ENCODE measurements at regions not wholly inside any gene's neighbourhood (a gene's known extent, or its start where the extent isn't known, plus 50 kb on each side); places are given as distances from the start of the nearest gene placed in this dataset.

DNA sequence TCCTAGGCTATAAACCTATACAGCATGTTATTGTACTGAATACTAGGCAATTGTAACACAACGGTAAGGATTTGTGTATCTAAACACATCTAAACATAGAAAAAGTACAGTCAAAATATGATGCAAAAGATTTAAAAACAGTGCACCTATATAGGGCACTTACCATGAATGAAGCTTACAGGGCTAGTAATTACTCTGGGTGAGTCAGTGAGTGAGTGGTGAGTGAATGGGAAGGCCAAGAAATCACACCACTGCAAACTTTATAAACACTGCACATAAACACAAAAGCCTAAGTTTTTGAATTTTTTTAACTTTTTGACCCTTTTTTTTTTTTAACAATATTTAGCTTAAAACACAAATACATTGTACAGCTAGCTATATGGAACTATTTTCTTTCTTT, 204.7 kb upstream of the CTNNB1 start:
- POLR2A ChIA-PET, result no interaction called here
- no peak for DNase-seq (ENCODE audit: extremely low spot score)
- CTCF ChIA-PET, result interaction anchor here (0.6 kb wide), 1 partner anchor 1395 kb away, joined by 3 read pairs; no protein-coding TSS in a partner anchor
- TF ChIP-seq FOXM1 (IDR thresholded peaks at IDR 0.05; ENCODE audit: borderline replicate concordance) (no peak), LEF1 (IDR thresholded peaks at IDR 0.05; ENCODE audit: borderline replicate concordance) (no peak), L3MBTL2 (conservative IDR thresholded peaks at IDR 0.05) (no peak), SP1 (IDR thresholded peaks at IDR 0.05) (no peak), CTBP1 (IDR thresholded peaks at IDR 0.05; ENCODE audit: borderline replicate concordance) (no peak), ARNT (IDR thresholded peaks at IDR 0.05) (no peak), TARDBP (IDR thresholded peaks at IDR 0.05) (no peak), ELF4 (IDR thresholded peaks at IDR 0.05) (no peak), HDGF (IDR thresholded peaks at IDR 0.05; ENCODE audit: borderline replicate concordance) (no peak), BHLHE40 (IDR thresholded peaks at IDR 0.05; ENCODE audit: borderline replicate concordance) (no peak), NFRKB (IDR thresholded peaks at IDR 0.05) (no peak), ZNF384 (IDR thresholded peaks at IDR 0.05) (no peak), FOXK2 (IDR thresholded peaks at IDR 0.05) (no peak), FOXA1 (IDR thresholded peaks at IDR 0.05) (no peak), SUZ12 (IDR thresholded peaks at IDR 0.05) (no peak)
- TF ChIP-seq, protein P1, sequence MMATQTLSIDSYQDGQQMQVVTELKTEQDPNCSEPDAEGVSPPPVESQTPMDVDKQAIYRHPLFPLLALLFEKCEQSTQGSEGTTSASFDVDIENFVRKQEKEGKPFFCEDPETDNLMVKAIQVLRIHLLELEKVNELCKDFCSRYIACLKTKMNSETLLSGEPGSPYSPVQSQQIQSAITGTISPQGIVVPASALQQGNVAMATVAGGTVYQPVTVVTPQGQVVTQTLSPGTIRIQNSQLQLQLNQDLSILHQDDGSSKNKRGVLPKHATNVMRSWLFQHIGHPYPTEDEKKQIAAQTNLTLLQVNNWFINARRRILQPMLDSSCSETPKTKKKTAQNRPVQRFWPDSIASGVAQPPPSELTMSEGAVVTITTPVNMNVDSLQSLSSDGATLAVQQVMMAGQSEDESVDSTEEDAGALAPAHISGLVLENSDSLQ (IDR thresholded peaks at IDR 0.05), result no peak

DNA sequence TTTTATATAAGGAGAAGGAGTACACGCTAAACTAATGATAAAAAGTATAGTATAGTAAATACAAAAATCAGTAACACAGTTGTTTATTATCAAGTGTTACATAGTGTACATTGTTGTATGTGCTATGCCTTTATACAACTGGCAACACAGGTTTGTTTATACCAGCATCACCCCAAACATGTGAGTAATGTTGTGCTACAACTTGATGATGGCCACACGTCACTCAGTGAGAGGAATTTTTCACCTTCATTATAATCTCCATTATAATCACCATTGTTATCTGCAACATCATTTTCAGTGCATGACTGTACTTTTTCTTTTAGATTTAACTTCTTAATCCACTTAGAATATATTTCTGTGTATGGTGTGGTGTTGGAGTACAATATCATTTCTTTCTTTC, 204.0 kb upstream of the CTNNB1 start:
- CTCF ChIA-PET, result no interaction called here
- POLR2A ChIA-PET, result no interaction called here
- TF ChIP-seq TARDBP (IDR thresholded peaks at IDR 0.05) (no peak), ARNT (IDR thresholded peaks at IDR 0.05) (no peak), LEF1 (IDR thresholded peaks at IDR 0.05; ENCODE audit: borderline replicate concordance) (no peak), FOXK2 (IDR thresholded peaks at IDR 0.05) (no peak), SUZ12 (IDR thresholded peaks at IDR 0.05) (no peak), HDGF (IDR thresholded peaks at IDR 0.05; ENCODE audit: borderline replicate concordance) (no peak), FOXM1 (IDR thresholded peaks at IDR 0.05; ENCODE audit: borderline replicate concordance) (no peak), ELF4 (IDR thresholded peaks at IDR 0.05) (no peak), L3MBTL2 (conservative IDR thresholded peaks at IDR 0.05) (no peak), CTBP1 (IDR thresholded peaks at IDR 0.05; ENCODE audit: borderline replicate concordance) (no peak), ZNF384 (IDR thresholded peaks at IDR 0.05) (no peak), SP1 (IDR thresholded peaks at IDR 0.05) (no peak), FOXA1 (IDR thresholded peaks at IDR 0.05) (no peak), NFRKB (IDR thresholded peaks at IDR 0.05) (no peak), BHLHE40 (IDR thresholded peaks at IDR 0.05; ENCODE audit: borderline replicate concordance) (no peak)
- TF ChIP-seq, protein P1 (IDR thresholded peaks at IDR 0.05), result no peak
- DNase-seq (ENCODE audit: extremely low spot score), result no peak

DNA sequence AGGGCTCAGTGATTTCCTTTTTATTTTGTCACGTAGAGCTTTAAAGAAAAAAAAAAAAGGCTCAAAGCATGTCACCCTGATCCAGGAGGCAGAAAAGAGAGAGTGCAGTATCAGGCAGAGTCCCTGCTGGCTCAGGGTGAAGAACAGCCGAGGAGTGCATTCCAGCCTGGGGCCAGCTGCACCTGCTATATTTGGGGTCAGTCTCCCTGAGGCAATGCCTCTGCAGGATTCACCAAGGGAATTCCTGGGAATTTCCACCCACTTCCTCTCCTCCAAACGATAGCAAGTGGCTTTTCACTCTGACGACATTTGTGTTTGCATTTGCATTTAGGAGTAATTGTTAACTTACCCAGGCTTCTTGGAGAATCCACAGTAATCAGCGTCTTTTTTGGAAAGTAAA, 202.9 kb upstream of the CTNNB1 start:
- DNase-seq (ENCODE audit: extremely low spot score), result no peak
- TF ChIP-seq, protein P1 (IDR thresholded peaks at IDR 0.05), result no peak
- no peak for TF ChIP-seq FOXK2 (IDR thresholded peaks at IDR 0.05)
- no peak for TF ChIP-seq BHLHE40 (IDR thresholded peaks at IDR 0.05; ENCODE audit: borderline replicate concordance)
- POLR2A ChIA-PET, result no interaction called here
- CTCF ChIA-PET, result no interaction called here

DNA sequence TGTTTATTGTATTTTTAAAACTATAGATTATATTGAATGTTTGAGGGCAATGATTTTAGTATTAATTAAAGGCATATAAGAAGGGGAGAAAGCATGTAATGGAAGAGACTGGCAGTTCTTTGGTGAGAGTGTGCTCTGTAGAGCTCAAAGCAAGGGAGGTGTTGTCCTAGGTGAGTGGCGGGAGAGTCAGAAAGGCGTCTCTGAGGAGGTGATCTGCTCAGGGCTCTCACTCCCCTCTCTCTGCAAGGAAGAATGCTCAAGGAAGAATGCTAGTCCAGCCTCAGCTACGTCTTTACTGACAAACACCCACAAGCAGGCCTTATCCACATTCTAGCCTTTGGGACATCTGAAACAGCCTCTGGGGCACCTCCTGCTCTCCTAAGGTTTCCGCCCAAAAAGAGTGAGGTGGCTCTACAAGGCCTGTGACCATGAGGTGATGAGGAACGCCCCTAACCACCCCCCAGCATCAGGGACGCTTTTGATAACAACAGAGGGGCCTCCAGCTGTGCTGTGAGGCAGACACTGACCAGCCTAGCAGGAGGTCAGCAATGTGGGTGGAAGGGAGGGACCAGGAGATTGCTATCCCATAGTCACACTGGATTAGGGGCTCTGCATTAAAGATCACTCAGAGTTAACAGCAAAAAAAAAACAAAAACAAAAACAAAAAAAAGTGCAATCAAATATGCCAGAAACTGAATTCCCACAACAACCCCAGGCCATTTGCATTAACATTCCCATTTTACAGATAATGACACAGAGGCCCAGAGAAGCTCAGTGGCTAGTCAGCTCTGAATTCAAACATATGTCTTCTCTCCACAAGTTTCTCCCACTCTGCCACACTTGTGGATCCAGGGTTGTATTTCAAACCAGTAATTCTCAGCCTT, 202.2 kb upstream of the CTNNB1 start:
- ChIA-PET POLR2A (no interaction called here), CTCF (no interaction called here)
- no peak for DNase-seq (ENCODE audit: extremely low spot score)
- TF ChIP-seq FOXM1 (IDR thresholded peaks at IDR 0.05; ENCODE audit: borderline replicate concordance) (no peak), NFRKB (IDR thresholded peaks at IDR 0.05) (no peak), TARDBP (IDR thresholded peaks at IDR 0.05) (no peak), CTBP1 (IDR thresholded peaks at IDR 0.05; ENCODE audit: borderline replicate concordance) (no peak), FOXA1 (IDR thresholded peaks at IDR 0.05) (no peak), SP1 (IDR thresholded peaks at IDR 0.05) (no peak)

DNA sequence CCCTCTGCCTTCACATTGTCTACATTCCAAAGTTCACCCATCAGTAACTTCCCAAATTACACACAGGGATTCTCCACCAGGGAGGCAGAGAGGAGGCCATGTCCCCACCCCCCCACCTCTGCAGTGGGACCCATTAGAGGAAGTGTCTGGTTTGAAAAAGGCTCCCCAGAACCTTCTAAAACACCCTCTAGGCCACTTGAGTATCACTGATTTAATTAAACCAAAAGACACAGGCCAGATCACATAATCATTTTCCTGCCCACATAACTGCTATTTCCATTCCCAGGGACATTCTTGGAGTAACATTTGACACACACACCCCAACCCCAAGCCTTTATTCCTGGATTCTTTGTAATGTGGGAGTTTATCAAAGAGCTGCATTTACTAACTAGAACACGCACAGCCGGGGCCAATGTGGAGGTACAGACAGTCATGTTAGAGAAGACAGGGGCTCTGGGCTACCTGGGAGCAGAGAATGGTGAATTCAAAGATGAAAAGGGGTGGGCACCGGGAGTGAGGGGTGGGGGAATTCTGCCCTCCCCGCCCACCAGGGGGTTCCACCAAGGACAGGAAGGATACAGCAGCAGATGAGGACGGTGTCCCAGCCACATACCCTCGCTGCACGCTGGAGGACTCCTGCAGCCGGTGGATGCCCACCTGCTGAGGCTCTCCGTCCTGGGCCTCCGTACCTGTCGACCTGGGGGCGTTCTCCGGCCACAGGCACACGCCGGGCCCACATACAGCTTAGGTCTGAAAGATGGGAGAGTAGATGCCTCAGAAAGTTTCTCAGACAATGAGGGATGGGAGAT, 201.4 kb upstream of the CTNNB1 start:
- no peak for DNase-seq (ENCODE audit: extremely low spot score)
- POLR2A ChIA-PET, result no interaction called here
- TF ChIP-seq FOXM1 (IDR thresholded peaks at IDR 0.05; ENCODE audit: borderline replicate concordance) (no peak), LEF1 (IDR thresholded peaks at IDR 0.05; ENCODE audit: borderline replicate concordance) (no peak), FOXK2 (IDR thresholded peaks at IDR 0.05) (no peak), L3MBTL2 (conservative IDR thresholded peaks at IDR 0.05) (no peak), ZNF384 (IDR thresholded peaks at IDR 0.05) (no peak), HDGF (IDR thresholded peaks at IDR 0.05; ENCODE audit: borderline replicate concordance) (no peak), FOXA1 (IDR thresholded peaks at IDR 0.05) (no peak), BHLHE40 (IDR thresholded peaks at IDR 0.05; ENCODE audit: borderline replicate concordance) (no peak), CTBP1 (IDR thresholded peaks at IDR 0.05; ENCODE audit: borderline replicate concordance) (no peak), NFRKB (IDR thresholded peaks at IDR 0.05) (no peak), TARDBP (IDR thresholded peaks at IDR 0.05) (no peak), ELF4 (IDR thresholded peaks at IDR 0.05) (no peak), SUZ12 (IDR thresholded peaks at IDR 0.05) (no peak), SP1 (IDR thresholded peaks at IDR 0.05) (no peak), ARNT (IDR thresholded peaks at IDR 0.05) (no peak)
- TF ChIP-seq, protein P1 (IDR thresholded peaks at IDR 0.05), result no peak
- CTCF ChIA-PET, result no interaction called here
